ENCODE measurements at regions not wholly inside any gene's neighbourhood (a gene's known extent, or its start where the extent isn't known, plus 50 kb on each side); places are given as distances from the start of the nearest gene placed in this dataset.

- H3K27me3 ChIP-seq (ENCODE audit: control insufficient read depth in 1 of 2, insufficient read depth in 2 of 2, low read length in 2 of 2): no peaks in the 10 kb centered on the region
- H3K9me3 ChIP-seq (ENCODE audit: low read length): no peaks in the 10 kb centered on the region
- ChIA-PET CTCF (ENCODE audit: low intra/inter-chr PET ratio, low total read pairs) (no interaction called here), POLR2A (no interaction called here)
- no peak overlapping the region for H3K9ac ChIP-seq (ENCODE audit: insufficient read depth, low read depth, low read length)
- H3K4me2 ChIP-seq (ENCODE audit: low read depth, low read length): no peak overlapping the region
- in situ Hi-C loops (cut with HindIII; ENCODE audit: extremely low pct_ligation_motif_present, low pct_unique_long_range_greater_than_20kb) (no loop called here), intact Hi-C loops (cut with micrococcal nuclease; ENCODE audit: unreplicated experiment) (no loop called here)
- no peaks in the 10 kb centered on the region for H4K20me1 ChIP-seq (ENCODE audit: insufficient read depth, low read length)
- H2AFZ ChIP-seq (ENCODE audit: low read length): no peak overlapping the region
- H3K4me1 ChIP-seq (ENCODE audit: insufficient read depth, low read length): no peaks in the 10 kb centered on the region
- WGBS (ENCODE audit: low lambda C conversion rate): 82% methylated on average over 22 of the region's 24 CpGs
- DNase-seq (ENCODE audit: low spot score): no peak
- FAIRE-seq: no peak
- BruUV-seq (replicated peaks): no TSS peak
- no peak overlapping the region for H3K4me3 ChIP-seq (replicated peaks in 1 of 3; ENCODE audit: insufficient read depth in 1 of 3, low read depth in 2 of 3, low read length in 3 of 3)
- H3K79me2 ChIP-seq (ENCODE audit: insufficient read depth, low read length): no peaks in the 10 kb centered on the region
- ATAC-seq: no peak
- H3K27ac ChIP-seq (ENCODE audit: extremely low read length, insufficient read depth, low read length): no peak overlapping the region
- no peaks in the 10 kb centered on the region for H3K36me3 ChIP-seq (replicated peaks in 1 of 2; ENCODE audit: control insufficient read depth in 1 of 2, insufficient read depth in 2 of 2, low read length in 2 of 2)
- no peak for TF ChIP-seq ZBTB25 (CRISPR knock-in tag; IDR thresholded peaks at IDR 0.05)
- TF ChIP-seq NONO (IDR thresholded peaks at IDR 0.05): no peak
- no peak for TF ChIP-seq NONO (CRISPR knock-in tag; conservative IDR thresholded peaks at IDR 0.05)
- TF ChIP-seq NR0B2 (CRISPR knock-in tag; IDR thresholded peaks at IDR 0.05): no peak
- TF ChIP-seq ZNF639 (CRISPR knock-in tag; conservative IDR thresholded peaks at IDR 0.05): no peak
- TF ChIP-seq SAP130 (CRISPR knock-in tag; IDR thresholded peaks at IDR 0.05; ENCODE audit: low read depth): no peak
- TF ChIP-seq, protein P1, sequence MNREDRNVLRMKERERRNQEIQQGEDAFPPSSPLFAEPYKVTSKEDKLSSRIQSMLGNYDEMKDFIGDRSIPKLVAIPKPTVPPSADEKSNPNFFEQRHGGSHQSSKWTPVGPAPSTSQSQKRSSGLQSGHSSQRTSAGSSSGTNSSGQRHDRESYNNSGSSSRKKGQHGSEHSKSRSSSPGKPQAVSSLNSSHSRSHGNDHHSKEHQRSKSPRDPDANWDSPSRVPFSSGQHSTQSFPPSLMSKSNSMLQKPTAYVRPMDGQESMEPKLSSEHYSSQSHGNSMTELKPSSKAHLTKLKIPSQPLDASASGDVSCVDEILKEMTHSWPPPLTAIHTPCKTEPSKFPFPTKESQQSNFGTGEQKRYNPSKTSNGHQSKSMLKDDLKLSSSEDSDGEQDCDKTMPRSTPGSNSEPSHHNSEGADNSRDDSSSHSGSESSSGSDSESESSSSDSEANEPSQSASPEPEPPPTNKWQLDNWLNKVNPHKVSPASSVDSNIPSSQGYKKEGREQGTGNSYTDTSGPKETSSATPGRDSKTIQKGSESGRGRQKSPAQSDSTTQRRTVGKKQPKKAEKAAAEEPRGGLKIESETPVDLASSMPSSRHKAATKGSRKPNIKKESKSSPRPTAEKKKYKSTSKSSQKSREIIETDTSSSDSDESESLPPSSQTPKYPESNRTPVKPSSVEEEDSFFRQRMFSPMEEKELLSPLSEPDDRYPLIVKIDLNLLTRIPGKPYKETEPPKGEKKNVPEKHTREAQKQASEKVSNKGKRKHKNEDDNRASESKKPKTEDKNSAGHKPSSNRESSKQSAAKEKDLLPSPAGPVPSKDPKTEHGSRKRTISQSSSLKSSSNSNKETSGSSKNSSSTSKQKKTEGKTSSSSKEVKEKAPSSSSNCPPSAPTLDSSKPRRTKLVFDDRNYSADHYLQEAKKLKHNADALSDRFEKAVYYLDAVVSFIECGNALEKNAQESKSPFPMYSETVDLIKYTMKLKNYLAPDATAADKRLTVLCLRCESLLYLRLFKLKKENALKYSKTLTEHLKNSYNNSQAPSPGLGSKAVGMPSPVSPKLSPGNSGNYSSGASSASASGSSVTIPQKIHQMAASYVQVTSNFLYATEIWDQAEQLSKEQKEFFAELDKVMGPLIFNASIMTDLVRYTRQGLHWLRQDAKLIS (CRISPR knock-in tag; IDR thresholded peaks at IDR 0.05): no peak
- TF ChIP-seq ZBTB26 (CRISPR knock-in tag; IDR thresholded peaks at IDR 0.05; ENCODE audit: borderline replicate concordance): no peak
- no peak for TF ChIP-seq JUN (CRISPR knock-in tag; IDR thresholded peaks at IDR 0.05)
- TF ChIP-seq SMARCC2 (IDR thresholded peaks at IDR 0.05): no peak
- TF ChIP-seq YEATS2 (CRISPR knock-in tag; IDR thresholded peaks at IDR 0.05; ENCODE audit: borderline replicate concordance): no peak
- no peak for TF ChIP-seq ZFYVE20 (CRISPR knock-in tag; IDR thresholded peaks at IDR 0.05; ENCODE audit: borderline replicate concordance, low read depth)
- TF ChIP-seq CHD4 (IDR thresholded peaks at IDR 0.05; ENCODE audit: borderline replicate concordance, low read length): no peak
- TF ChIP-seq ZNF275 (CRISPR knock-in tag; IDR thresholded peaks at IDR 0.05; ENCODE audit: borderline replicate concordance): no peak
- no peak for TF ChIP-seq KLF11 (CRISPR knock-in tag; IDR thresholded peaks at IDR 0.05)
- TF ChIP-seq IRX3 (CRISPR knock-in tag; IDR thresholded peaks at IDR 0.05; ENCODE audit: borderline replicate concordance, low read depth): no peak
- TF ChIP-seq THYN1 (CRISPR knock-in tag; IDR thresholded peaks at IDR 0.05; ENCODE audit: borderline replicate concordance, low read depth): no peak
Observed at GRCh38 chr1:113198806-113199205, 125.8 kb downstream of the LRIG2 start.
